Activated CD8-positive, alpha-beta memory T cell treated with anti-CD3 and anti-CD28 coated beads, Interleukin-2, amount 50 U/mL, for 24 hours (primary cell): ENCODE measurements at regions not wholly inside any gene's neighbourhood (a gene's known extent, or its start where the extent isn't known, plus 50 kb on each side); places are given as distances from the start of the nearest gene placed in this dataset.
"Not testable (repeated sequence)": the region's sequence is repeated elsewhere in the genome, so short reads cannot be mapped to it uniquely, and the experiment has no call there.

Source experiments
- DNase-seq: peaks from one replicate; pipeline ENCODE4 v3.0.0-alpha.2; 2020; ENCODE audit errors: extremely low read depth

DNA sequence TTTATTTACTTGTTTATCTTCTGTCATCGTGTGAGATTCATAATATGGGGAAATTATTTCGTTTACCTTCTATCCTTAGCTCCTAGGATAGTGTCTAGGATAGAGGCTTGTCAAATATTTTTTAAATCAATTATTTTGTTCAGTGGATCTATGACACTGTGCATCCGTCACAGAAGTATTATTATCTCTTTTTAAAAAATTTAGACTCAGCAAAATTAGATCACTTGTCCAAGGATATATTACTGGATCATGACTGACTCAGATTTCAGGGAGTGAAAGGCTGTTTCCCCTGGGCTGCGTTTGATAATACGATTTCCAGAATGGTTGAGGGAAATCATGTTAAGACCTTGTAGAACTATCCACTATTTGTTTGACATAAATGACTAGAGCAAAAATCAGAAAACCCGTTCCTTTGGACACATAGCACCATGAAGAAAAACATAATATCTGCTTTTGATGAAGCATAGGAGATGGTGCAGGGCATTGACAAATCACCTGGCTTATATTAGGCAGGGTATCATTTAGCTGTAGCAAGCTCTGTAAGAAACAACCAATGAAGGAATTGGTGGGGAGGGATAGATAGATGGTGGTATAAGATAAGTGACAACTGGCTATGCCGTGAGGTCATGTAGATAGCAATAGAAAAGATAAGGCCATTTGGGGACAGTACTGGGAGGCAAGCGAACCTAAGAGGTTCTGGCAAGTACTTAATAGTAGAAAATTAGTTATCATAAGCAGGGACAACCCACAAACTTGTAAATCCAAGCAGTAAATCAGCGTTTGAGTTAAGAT, 465.2 kb upstream of the MAN1A1 start:
- no peak for DNase-seq

DNA sequence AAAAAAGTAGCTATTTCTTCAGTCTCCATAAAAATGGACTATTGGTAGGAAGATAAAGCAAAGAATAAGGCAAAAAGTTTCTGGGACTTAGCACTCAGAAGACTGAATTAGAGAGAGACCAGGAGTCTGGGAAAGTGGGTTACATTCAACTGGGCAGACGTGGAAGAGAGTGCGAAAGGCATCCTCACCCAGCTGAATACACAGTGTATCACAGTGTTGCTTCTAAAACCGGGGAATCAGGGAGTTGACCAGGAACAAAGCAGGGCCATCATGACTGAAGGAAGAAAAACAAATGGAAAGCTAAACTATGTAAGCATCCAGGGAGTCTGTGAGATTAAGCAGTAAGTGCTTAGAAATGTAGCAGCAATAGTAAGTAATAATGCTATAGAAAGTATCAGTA, 452.9 kb upstream of the MAN1A1 start:
- no peak for DNase-seq

DNA sequence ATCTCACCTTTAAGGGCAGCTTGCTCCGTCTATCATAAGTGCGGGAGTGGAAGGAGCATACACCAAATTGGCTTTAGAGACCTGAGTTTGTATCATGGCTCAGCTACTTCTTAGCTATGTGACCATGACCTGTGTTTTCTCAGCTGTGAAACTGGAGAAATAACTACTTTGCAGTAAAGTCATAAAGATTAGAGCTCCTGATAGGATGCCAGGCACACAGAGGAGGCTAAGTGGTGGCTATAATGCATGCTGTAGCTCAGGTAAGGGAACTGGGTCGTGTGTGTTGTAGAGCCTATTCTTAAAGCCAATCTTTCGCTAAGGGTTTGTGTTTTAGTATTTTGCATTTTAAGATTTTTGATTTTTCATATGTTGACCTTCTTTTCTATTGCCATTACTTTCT, 451.5 kb upstream of the MAN1A1 start:
- DNase-seq: no peak

DNA sequence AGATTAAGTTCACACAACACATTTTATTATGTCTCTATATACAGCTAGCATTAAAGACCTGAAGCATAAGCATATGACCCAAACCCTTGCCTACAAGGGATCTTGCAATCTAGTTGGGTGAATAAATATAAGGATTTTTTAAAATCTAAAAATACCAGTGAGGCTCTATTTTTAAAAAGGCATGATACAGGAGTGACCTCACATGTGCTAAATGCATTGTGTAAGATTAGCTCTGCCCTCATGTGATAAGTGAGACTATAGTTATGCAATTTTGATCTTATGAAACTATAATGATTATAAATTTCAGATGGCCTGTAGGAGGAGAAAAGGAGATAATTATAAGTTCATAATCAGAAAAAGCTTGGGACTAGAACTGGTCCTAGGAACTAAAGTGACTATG, 451.0 kb upstream of the MAN1A1 start:
- DNase-seq: no peak

DNA sequence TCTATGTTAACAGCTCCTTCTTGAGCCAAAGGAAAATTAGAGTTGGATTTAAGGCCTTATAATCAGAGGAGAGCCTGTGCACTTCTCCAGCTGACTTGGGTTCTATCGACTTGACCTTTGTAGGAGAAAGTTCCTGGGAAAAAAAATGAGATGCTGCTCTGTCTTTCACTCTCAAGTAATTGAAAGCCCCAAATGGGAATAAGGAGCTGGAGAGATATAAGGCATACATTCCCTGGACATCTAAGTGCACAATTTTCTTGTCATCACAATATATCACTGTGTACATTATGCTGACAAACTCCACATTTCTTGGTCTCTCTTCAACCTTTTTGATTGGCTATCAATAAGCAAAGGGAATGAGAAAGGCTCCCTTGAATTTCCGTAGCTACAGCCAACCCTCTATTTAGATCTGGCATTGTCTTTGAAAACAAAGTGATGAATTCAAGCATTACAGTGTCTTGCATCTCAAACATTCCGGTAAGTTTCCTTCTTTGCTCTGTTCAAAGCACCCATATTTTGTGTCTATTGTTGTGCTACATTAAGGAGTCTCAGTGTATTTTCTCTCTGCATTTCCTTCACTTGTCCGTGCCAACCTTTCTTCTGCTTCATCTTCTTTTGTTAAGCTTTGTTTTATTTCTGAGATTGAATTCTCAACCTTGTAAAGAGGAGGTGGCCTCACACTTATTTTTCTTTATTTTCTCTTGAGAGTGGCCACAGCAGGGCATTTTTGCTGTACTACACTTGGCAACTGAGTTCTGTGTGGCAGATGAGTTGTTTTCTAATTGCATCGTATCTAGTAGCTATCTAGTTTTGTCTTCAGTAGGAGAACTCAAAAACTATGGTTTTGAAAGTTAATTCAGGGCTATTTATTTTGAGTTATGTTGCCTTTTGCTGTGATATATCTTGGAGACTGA, 450.3 kb upstream of the MAN1A1 start:
- no peak for DNase-seq

DNA sequence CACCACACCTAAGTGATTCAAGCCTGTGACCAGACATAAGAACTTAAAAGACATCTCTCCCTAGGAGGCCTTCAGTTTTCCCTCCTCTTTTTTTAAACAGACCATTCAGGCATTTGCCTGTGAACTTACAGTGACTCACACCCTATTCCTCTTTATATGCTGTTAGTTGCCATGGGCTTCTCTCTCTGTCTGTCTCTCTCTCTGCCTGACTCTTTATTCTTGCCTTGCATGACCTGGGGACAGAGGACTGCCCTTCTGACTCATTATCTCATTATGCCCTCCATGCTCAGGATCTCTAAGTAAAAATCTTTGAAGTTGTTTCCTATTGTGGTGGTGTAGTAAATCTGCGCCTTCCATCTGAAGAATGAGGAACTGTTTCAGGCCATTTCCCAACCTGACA, 442.2 kb upstream of the MAN1A1 start:
- DNase-seq: no peak

DNA sequence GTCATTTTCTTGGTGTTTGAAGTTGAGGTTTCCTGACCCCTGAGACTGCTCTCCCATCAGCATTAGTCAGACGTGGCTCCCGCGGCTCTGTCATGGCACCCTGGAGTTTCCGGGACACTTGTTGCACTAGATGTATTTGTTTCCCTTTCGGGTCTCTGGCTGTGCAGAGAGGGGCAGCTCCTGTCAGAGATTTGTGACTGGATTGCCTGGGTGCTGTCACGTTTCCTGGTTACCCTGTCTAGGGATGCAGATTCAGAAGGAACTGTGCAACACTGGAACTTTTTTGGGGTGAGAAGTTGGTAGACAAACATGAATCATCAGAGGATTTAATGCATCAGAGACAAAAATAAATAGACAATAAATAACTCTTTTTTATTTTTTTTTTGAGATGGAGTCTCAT, 431.8 kb upstream of the MAN1A1 start:
- no peak for DNase-seq

DNA sequence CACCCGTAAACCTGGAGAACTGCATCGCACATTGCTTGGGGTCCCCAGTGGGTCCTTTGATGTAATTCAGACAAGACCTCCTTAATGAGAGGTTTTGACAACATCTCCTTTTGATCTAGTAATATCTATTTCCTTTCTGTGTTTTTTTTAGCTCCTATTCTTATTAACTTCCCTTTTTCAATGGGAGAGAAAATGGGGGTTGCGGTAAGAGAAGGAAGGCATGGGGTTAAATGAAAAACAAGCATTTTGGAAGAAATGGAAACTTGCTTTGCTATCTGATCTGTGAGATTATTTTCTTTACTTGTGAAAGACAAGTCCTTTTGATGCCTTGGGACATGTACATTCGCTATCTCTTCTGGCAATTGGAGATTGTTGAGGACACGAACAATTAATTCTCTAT, 418.6 kb upstream of the MAN1A1 start:
- no peak for DNase-seq

DNA sequence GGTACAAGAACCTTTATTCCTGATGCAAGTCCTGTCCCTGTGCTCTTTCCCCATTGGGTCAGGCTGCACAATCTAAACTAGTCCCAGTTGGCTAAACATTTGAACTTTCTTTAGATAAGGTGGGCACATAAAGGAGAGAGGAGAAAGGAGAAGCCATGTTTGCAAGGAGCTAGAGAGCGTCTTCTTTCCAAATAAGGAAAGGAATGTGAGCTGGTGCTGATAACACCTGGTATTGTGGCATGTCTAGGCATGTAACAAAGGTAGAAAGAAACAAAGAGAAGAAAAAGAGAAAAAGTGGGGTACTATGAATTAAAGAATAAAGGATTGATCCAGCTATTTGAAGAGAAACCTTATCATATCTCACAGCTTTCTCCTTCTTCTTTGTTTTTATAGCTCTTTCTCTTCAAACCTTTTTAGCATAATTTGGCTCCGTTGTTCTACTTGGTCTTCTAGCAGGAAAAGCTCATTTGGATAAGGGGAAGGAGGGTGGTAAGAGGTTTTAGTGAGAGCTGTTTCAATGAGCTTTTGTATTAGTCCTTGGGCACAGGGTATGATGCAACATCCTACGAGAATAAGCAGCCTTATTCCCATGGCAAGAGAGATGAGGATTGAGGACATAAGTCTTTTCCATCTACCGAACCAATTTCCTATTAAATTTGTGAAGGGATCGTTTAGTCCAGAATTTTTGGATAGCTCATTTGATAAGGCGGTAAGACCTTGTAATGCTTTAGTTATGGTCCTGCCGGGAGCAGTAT, 415.5 kb upstream of the MAN1A1 start:
- DNase-seq: no peak

DNA sequence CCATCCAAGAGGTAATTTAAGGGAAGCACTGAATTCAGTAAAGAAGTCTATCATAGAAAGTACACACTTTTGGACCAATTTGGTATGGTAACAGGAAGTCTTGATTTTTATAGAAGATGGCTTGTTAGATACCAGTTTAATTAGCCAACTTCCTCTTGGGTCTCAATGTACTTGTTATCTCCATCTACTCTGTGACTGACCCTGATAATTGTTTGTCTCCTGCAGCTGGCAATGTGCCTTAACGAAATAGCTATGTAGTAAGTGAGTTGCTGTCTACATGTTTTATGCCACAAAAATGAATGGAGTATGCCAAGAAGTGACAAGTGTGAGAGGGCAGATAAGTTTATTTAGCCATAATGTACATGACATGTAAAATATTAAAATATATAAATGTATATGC, 410.5 kb upstream of the MAN1A1 start:
- no peak for DNase-seq

DNA sequence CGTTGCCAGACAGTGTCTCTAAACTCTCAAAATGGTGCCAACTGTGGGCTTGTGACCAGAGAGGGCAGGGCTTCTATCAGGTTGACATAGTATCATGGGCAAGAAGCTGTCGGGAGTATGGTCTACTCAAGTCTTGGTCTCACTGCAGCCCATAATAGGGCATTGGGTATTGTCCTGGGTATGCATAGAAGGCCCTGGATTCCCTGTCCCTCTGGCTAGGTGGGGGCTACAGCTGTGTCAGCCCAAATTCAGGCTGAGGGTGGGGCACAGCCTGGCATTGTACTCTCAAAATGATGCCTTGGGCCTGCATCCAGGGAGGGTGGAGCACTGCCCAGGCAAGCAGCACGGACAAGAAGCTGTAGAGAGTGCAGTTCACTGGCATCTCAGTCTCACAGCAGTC, 408.8 kb upstream of the MAN1A1 start:
- no peak for DNase-seq

DNA sequence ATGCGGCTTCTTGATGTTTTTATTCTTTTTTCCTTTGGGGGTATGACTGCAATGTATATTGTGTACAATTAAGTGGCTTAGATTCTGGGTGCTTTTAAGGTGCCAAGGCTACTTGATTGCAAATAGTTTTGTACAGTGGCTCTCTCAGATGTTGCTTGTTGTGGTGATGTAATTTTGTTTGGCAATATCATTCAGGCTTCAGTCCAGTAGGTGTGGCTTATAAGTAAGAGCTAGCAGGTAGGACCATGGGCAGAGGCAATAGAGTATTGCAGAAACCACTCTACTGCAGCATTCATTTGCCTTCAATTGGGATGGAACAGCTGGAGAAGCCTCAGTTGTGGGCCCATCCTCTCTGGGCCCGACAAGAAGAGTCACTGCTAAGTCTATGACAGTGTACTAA, 407.9 kb upstream of the MAN1A1 start:
- DNase-seq: no peak

DNA sequence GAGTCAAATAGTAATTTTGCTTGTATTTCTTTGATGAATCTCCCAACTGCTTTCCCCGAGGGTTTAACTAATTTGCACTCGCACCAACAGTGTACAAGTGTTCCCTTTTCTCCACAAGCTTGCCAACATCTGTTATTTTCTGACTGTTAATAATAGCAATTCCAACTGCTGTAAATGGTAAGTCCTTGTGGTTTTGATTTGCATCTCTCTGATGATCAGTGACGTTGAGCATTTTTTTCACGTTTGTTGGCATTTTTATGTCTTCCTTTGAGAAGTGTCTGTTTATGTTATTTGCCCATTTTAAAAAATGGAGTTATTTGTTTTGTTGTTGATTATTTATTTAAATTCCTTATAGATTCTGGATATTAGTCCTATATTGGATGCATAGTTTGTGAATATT, 399.8 kb upstream of the MAN1A1 start:
- DNase-seq: no peak

DNA sequence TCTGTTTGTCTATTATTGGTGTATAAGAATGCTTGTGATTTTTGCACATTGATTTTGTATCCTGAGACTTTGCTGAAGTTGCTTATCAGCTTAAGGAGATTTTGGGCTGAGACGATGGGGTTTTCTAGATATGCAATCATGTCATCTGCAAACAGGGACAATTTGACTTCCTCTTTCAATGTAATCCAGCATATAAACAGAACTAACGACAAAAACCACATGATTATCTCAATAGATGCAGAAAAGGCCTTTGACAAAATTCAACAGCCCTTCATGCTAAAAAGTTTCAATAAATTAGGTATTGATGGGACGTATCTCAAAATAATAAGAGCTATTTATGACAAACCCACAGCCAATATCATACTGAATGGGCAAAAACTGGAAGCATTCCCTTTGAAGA, 399.0 kb upstream of the MAN1A1 start:
- DNase-seq: not testable (repeated sequence)

DNA sequence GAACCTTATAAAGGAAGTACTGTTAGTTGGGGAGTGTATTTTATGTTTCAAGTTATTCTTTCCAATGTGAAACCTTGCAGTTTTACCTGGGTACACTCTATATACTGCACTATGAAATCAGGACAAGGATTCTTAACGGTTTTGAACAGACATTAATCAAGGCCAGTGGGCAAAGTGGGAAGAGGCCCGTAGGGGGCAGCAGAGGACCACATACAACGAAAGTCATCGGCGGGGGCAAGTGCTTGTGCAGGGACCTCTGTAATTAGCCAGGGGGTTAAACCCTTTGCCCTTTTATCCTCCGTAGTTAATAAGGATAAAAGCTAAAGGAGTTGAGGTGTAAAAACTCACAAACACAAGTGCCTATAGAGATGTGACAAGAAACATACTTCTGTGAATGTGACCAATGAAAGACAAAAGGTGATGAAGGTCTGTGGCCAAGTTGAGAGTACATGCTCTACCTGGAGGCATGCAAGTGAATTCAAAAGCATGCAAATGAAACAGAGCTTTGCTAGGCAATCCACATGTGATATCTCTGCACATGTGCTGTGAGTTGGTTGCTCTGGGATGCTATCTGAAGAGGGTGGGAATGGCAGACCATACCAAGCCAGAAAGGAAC, 392.7 kb upstream of the MAN1A1 start:
- peak; percentile 7 for DNase-seq

DNA sequence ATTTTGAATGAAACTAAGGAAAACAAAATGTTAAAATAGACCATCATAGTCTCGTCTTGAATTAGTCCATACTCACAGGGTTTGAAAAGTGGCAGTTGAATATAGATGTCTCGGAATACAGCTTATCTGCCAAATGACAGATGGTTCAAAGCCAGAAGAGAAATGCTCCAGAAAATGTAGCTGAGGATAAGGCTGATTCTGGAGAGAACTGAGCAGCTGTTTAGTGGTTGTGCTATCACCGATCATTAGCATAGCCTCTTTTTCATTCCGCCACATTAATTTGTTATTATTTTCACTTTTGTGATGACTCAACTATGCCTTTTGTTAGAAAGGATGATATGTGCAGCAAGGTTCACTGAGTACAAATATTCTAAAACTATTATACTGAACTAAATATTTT, 390.2 kb upstream of the MAN1A1 start:
- no peak for DNase-seq

DNA sequence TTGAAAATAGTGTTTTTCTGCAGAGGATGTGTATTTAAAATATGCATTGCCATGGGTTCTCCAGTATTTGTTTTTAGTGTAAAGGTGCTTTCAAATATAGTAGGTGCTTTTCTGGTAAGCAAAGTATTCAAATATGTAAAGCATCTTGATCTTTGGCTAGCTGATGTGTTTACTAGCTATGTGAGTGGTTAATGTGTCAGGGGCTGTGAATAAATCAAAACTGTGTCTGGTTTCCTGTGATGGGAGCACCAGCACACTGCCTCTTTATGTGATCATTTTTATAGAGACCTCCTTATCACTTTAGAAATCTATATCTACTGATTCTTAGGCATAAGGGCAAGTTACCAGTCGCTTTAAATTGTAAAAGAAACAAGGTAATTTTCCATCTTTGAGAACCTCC, 388.9 kb upstream of the MAN1A1 start:
- no peak for DNase-seq

DNA sequence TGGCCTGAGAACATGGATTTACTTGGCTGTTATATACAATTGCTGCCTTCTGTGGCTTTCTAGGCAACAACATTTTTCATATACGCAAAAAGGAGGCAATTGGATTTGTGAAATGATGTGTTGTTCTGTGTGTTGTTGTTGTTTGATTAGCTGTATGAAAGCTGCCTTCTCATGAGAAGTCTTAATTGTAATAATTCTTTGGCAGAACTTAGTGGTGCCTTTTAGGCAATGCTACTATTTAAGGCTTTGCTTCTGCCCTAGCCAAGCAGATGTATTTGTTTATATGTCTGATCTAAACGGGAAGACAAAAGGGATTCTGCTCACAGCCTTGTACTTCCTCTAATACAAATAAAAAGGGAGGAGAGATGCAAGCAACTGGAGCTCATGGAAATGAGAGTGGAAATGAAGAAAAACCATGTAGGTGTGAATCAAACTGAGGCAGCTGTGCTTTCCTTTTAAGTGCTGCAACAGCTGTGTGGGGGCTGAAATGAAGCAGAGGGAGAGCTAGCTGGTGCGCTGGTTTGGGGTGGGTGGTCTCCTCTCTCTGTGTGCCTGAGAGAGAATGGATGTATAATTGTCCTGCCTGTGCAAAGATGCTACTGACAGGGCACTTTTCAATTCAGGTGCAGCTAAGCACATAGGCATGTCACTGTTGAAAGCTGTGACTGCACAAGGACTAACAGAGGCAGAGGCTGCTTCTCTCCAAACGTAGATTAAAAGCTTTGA, 386.9 kb upstream of the MAN1A1 start:
- no peak for DNase-seq

DNA sequence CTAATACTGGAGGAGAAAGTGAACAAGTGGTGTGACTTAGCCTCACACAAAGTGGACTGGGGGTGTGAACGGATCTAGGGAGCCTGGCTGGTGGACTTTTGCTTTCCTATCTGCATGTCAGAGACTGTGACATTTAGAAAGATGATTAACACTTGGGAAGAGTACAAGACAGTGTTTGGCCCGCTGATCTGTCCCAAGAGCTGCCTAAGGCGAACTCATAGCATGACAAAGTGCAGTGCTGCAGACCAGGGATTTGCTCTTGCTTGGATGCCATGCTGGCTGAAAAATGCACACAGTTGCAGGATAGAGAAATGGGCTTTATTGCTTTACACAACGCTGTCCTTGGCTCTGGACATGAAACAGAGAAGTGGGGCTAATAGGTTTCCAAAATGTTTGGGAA, 386.0 kb upstream of the MAN1A1 start:
- DNase-seq: no peak

DNA sequence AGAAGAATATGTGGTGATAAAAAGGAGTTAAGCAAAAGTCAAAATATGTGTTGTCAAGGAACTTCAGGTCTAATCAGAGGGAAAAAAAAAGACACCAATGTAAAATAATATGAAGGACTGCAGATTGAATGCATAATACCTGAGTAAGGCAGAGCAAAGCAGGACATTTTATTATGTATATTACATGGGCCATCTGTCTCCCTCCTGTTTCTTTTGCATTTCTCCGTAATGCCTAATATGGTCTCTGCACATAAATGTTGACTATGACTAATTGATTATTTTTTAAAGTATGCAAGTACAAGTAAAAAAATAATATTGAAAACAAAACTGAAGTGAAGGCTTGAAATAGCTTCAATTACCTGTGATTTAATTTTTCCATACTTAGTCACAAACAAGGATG, 384.7 kb upstream of the MAN1A1 start:
- DNase-seq: no peak

DNA sequence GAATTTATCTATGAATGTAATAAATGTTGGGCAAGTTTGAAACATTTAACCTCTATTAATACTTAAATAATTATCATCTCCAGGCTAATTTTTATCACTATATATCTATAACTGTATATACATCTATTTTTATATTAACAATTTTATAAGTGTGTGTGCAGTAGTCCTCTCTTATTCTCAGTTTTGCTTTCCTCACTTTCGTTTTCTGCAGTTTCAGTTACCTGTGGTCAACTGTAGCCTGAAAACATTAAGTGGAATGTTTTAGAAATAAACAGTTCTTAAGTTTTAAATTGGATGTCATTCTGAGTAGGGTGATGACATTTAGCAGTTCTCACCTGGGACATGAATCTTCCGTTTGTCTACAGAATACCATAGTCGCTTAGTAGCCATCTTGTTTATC, 379.4 kb upstream of the MAN1A1 start:
- DNase-seq: no peak
